ENCODE measurements at regions not wholly inside any gene's neighbourhood (a gene's known extent, or its start where the extent isn't known, plus 50 kb on each side); places are given as distances from the start of the nearest gene placed in this dataset.
A peak's percentile ranks its signal among the peaks of the same experiment; 100 is the strongest.

DNA sequence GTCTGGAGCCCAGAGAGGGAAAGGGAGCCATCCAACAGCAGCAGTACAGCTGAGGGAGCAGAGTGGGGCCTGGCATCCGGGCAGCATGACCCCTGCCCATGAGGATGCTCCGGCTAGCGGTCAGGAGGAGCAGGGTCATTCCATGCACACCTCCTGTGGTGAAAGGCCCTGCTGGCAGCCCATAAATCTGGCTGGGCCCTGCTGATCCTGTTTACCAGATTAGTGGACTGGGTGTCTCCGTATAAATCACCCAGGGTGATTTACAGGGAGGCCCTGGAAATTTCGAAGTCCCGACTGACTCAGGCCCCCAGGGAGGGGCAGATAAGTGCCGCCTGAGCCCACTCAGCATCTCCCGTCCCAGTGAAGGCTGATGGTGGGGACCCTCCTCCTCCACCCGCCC, 117.6 kb upstream of the HAND1 start:
- Histone ChIP-seq H3K79me2 (ENCODE audit: low read length) (no peaks in the 10 kb centered on the region), H3F3A (ENCODE audit: low read length, unreplicated experiment) (no peaks in the 10 kb centered on the region), H3K9me3 (ENCODE audit: low read length) (no peaks in the 10 kb centered on the region), H3K36me3 (ENCODE audit: low read depth, low read length) (no peaks in the 10 kb centered on the region), H3K4me1 (ENCODE audit: insufficient read depth, low read length) (no peaks in the 10 kb centered on the region), H3K9me2 (replicated peaks; ENCODE audit: low read length) (no peaks in the 10 kb centered on the region), H3K9ac (ENCODE audit: low read length) (no peak overlapping the region), H3K27me3 (ENCODE audit: low read length) (peaks cover 5% of the 10 kb centered on the region; the same call in 1 of the 2 replicates), H3K4me2 (ENCODE audit: low read length) (no peak overlapping the region), H3K27ac (ENCODE audit: low read length) (no peak overlapping the region), H4K20me1 (ENCODE audit: low read length) (no peaks in the 10 kb centered on the region), H2AFZ (ENCODE audit: low read length) (no peak overlapping the region), H3K4me3 (ENCODE audit: low read length) (no peak overlapping the region)
- BruUV-seq (replicated peaks) = no TSS peak
- POLR2A ChIA-PET (ENCODE audit: unreplicated experiment) = no interaction called here
- DNase-seq (no peak), ATAC-seq (no peak)
- TF ChIP-seq EZH2 (IDR thresholded peaks at IDR 0.05; ENCODE audit: low read length, unreplicated experiment) (no peak), EZH2phosphoT487 (IDR thresholded peaks at IDR 0.05; ENCODE audit: borderline replicate concordance, low read length) (no peak)
- TF ChIP-seq, protein P1, sequence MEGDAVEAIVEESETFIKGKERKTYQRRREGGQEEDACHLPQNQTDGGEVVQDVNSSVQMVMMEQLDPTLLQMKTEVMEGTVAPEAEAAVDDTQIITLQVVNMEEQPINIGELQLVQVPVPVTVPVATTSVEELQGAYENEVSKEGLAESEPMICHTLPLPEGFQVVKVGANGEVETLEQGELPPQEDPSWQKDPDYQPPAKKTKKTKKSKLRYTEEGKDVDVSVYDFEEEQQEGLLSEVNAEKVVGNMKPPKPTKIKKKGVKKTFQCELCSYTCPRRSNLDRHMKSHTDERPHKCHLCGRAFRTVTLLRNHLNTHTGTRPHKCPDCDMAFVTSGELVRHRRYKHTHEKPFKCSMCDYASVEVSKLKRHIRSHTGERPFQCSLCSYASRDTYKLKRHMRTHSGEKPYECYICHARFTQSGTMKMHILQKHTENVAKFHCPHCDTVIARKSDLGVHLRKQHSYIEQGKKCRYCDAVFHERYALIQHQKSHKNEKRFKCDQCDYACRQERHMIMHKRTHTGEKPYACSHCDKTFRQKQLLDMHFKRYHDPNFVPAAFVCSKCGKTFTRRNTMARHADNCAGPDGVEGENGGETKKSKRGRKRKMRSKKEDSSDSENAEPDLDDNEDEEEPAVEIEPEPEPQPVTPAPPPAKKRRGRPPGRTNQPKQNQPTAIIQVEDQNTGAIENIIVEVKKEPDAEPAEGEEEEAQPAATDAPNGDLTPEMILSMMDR (conservative IDR thresholded peaks at IDR 0.05; ENCODE audit: low read depth, low read length) = no peak
- intact Hi-C loops (cut with micrococcal nuclease) = no loop called here
- CTCF ChIA-PET = no interaction called here

DNA sequence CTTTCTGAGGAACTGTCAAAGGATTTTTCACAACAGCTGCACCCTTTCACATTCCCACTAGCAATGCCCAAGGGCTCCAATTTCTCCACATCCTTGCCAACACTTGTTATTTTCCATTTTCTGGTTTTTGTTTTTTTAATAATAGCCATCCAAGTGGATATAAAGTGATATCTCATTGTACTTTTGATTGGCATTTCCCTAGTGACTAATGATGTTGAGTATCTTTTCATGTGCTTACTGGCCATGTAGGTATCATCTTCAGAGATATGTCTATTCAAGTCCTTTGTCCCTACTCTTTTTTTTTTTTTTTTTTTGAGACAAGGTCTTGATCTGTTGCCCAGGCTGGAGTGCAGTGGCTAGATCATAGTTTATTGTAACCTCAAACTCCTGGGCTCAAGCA, 115.8 kb upstream of the HAND1 start:
- H3K79me2 ChIP-seq (ENCODE audit: low read length) = no peaks in the 10 kb centered on the region
- TF ChIP-seq, protein P1 (conservative IDR thresholded peaks at IDR 0.05; ENCODE audit: low read depth, low read length) = no peak
- TF ChIP-seq EZH2phosphoT487 (IDR thresholded peaks at IDR 0.05; ENCODE audit: borderline replicate concordance, low read length) = no peak
- no peak for TF ChIP-seq EZH2 (IDR thresholded peaks at IDR 0.05; ENCODE audit: low read length, unreplicated experiment)
- no peaks in the 10 kb centered on the region for H3K9me3 ChIP-seq (ENCODE audit: low read length)
- no peaks in the 10 kb centered on the region for H3K36me3 ChIP-seq (ENCODE audit: low read depth, low read length)
- H3K4me2 ChIP-seq (ENCODE audit: low read length) = no peak overlapping the region
- DNase-seq (no peak), ATAC-seq (no peak)
- intact Hi-C loops (cut with micrococcal nuclease) = no loop called here
- no peak overlapping the region for H3K4me3 ChIP-seq (ENCODE audit: low read length)
- no peak overlapping the region for H3K9ac ChIP-seq (ENCODE audit: low read length)
- ChIA-PET POLR2A (ENCODE audit: unreplicated experiment) (no interaction called here), CTCF (no interaction called here)
- no peaks in the 10 kb centered on the region for H3F3A ChIP-seq (ENCODE audit: low read length, unreplicated experiment)
- H2AFZ ChIP-seq (ENCODE audit: low read length) = no peak overlapping the region
- H4K20me1 ChIP-seq (ENCODE audit: low read length) = no peaks in the 10 kb centered on the region
- no TSS peak for BruUV-seq (replicated peaks)
- no peaks in the 10 kb centered on the region for H3K9me2 ChIP-seq (replicated peaks; ENCODE audit: low read length)
- peaks cover 5% of the 10 kb centered on the region; the same call in 1 of the 2 replicates for H3K27me3 ChIP-seq (ENCODE audit: low read length)
- no peaks in the 10 kb centered on the region for H3K4me1 ChIP-seq (ENCODE audit: insufficient read depth, low read length)
- H3K27ac ChIP-seq (ENCODE audit: low read length) = no peak overlapping the region

DNA sequence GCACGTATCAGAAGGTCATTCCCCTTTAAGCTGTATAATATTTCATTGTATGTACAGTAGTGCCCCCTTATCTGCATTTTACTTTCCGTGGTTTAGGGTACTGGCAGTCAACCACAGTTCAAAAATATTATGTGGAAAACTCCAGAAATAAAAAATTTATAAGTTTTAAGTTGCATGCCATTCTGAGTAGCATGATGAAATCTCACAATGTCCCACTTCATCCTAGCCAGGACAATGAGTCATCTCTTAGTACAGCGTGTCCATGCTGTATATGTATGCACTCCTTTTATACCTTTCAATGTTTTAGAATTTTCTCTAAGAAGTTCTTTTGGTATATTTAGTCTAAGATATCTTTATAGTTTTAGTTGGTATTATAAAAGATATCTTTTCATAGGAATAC, 115.0 kb upstream of the HAND1 start:
- no peak overlapping the region for H3K4me2 ChIP-seq (ENCODE audit: low read length)
- no peaks in the 10 kb centered on the region for H4K20me1 ChIP-seq (ENCODE audit: low read length)
- no peaks in the 10 kb centered on the region for H3K9me2 ChIP-seq (replicated peaks; ENCODE audit: low read length)
- H3K9me3 ChIP-seq (ENCODE audit: low read length) = no peaks in the 10 kb centered on the region
- H2AFZ ChIP-seq (ENCODE audit: low read length) = no peak overlapping the region
- TF ChIP-seq EZH2phosphoT487 (IDR thresholded peaks at IDR 0.05; ENCODE audit: borderline replicate concordance, low read length) (no peak), EZH2 (IDR thresholded peaks at IDR 0.05; ENCODE audit: low read length, unreplicated experiment) (no peak)
- TF ChIP-seq, protein P1 (conservative IDR thresholded peaks at IDR 0.05; ENCODE audit: low read depth, low read length) = no peak
- H3F3A ChIP-seq (ENCODE audit: low read length, unreplicated experiment) = no peaks in the 10 kb centered on the region
- H3K36me3 ChIP-seq (ENCODE audit: low read depth, low read length) = no peaks in the 10 kb centered on the region
- BruUV-seq (replicated peaks) = no TSS peak
- peak; percentile 23 for DNase-seq
- no peaks in the 10 kb centered on the region for H3K4me1 ChIP-seq (ENCODE audit: insufficient read depth, low read length)
- ChIA-PET CTCF (no interaction called here), POLR2A (ENCODE audit: unreplicated experiment) (no interaction called here)
- peak; percentile 54 for ATAC-seq
- no peaks in the 10 kb centered on the region for H3K79me2 ChIP-seq (ENCODE audit: low read length)
- intact Hi-C loops (cut with micrococcal nuclease) = no loop called here
- H3K27ac ChIP-seq (ENCODE audit: low read length) = no peak overlapping the region
- no peak overlapping the region for H3K4me3 ChIP-seq (ENCODE audit: low read length)
- H3K27me3 ChIP-seq (ENCODE audit: low read length) = peaks cover 5% of the 10 kb centered on the region
- no peak overlapping the region for H3K9ac ChIP-seq (ENCODE audit: low read length)
